HG02973 (cell line): ENCODE measurements at regions not wholly inside any gene's neighbourhood (a gene's known extent, or its start where the extent isn't known, plus 50 kb on each side); places are given as distances from the start of the nearest gene placed in this dataset.

Experiments used
- ATAC-seq: cut with Tn5 transposase; IDR thresholded peaks from one replicate; pipeline ENCODE4 v1.9.1; 2021; ENCODE audit warnings: moderate library complexity; ENCODE audit not compliant: unreplicated experiment

DNA sequence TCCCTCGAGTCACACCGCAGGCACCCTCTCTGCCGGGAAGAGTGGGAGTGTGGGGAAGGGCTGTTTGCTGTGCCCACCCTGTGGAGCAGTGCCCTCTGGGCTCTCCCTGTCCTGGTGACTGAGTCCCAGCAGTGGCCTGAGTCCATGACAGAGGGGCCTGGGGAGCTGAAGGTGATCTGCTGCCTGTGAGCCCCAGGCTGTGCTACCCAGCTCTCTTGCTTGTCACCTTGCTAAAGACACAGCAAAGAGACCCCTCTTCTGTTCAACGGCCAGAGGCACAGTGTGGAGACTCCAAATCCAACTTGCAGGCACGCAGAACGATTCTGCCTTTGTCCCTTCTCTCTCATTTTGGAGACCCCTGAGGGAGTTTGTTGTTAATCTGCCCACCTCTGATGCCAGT lies 232.6 kb downstream of the OPA1 start:
- ATAC-seq = no peak

- no peak for ATAC-seq
These were observed 233.3 kb downstream of the OPA1 start for GRCh38 chr3:193826159-193826795.

DNA sequence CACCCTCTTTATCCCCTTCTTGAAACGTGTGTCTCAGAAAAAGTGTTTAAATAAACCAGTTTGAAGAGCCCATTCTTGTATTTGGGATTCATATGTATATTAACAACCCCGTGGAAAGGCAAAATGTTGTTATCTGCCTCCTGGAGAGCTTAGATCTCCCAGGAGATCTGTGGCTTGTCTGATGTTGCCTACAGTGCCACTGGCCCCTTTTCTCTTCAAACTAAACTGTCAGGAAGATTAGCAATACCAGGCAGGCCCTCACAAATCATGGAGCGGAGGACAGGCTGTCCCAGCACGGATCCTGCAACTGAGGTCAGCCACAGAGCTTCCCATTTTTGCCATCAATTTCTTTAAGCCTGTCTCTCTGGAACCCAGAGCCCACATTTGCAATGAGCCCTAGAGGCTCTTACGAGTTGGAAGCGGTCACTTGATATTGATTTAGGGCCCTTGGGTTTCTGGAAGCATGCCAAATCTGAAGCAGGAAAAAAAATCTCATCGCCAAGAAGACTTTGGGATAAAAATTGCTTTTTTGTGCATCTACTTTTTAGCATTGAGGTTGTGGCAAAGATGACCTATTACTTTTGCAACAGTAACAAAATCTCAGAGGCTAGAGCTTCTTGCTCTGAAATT lies 234.1 kb downstream of the OPA1 start:
- no peak for ATAC-seq

- no peak for ATAC-seq
These were observed 234.9 kb downstream of the OPA1 start for GRCh38 chr3:193827871-193828270.

DNA sequence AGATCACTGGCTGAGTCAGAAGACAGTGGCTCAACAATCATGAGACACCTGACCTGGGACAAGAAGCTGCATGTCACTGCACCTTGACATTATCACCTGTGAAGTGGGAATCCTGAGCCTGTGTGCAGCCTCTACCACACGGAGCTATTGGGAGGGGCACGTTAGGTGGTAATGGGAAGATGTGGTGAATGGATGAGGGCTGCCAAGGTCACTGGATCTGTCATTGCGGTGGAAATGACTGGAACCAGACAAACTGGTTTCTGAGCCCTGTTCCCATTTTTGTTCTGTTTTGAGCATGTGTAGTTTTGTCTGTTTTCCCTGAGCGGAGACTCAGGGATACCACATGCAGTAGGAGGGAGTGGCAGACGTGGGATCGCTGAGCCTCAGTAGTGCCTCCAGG lies 235.5 kb downstream of the OPA1 start:
- ATAC-seq = no peak

DNA sequence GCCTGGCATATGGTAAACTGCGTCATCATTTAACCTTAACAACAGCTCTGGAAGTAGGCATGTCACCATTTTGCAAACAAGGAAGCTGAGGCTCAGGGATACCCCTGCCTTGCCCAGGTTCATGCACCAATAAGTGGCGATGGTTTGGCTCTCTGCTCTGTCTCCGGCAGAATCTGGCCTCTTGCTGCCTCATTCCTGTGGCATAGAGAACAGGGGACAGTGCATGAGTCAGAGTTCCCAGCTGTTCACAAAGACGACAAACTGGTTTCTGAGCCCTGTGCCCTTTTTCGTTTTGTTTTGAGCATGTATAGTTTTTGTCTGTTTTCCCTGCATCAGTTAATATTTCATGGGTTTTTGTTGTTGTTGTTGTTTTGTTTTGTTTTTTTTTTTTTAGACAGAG lies 236.8 kb downstream of the OPA1 start:
- ATAC-seq = no peak

DNA sequence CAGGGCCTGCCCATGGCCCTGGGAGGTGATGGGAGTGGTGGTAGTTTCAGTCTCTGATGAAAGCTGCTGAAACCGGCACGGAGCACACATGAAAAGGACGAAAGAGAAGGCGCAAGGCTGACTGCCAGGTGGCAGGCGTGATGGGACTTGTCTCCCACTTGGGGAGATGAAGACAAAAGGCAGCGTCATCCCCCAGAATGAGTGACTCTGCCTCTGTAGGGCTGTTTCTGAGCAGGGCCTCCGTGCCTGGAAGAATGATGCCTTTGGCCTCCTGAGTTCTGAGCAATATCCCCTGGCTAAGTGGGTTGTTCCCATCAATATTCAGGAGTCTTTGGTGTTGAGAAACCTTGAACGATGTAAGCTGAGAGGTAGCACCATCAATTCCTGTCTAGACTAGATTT lies 237.8 kb downstream of the OPA1 start:
- ATAC-seq = no peak

GRCh38 chr3:193831495-193832455 lies 238.8 kb downstream of the OPA1 start:
- ATAC-seq = peak; percentile 65

DNA sequence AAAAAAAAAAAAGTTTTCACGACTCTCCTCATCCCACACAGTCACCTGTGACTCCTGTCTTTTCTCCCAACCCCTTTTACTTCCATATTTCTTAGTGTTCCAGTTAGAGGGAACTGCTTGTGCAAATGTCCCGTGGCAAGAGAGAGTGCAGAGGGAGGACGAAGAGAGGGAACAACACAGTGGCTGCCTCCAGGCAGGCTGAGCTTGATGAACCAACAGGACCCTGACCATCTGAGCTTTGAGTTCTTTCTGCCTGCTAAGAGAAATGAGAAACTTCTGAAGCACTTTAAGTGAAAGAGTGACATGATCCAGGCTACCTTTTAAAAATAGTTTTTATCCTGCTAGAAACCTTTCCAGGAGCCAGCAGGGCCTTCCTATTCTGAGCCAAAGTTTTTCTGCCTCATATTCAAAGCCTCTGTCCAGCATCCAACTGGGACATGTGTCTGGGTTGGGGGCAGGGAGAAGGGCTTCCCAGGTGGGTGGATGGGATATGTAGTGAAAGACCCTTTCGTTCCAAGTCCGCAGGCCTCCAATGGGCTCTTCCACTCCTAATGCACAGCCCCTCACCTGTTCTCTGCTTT lies 239.9 kb downstream of the OPA1 start:
- ATAC-seq = no peak

GRCh38 chr3:193833592-193833991 lies 240.6 kb downstream of the OPA1 start:
- ATAC-seq = no peak

DNA sequence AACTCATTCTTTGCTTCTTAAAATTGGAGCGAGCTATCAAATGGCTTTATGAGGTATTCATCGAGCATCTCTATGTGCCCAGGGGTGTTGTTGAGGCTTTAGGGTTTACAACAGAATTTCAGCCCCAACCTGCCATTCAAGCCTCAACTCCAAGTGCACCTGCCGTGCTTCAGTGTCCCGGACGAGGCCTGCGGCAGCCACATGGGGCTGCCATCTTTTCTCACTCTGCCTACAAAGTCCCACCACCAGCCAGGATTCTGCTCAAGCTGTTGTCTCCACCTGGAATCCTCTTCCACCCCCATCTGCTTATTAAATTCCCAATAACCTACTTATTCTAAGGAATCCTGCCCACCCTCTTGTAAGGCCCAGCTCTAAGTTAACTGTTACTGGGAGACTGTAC lies 242.4 kb downstream of the OPA1 start:
- ATAC-seq = no peak

DNA sequence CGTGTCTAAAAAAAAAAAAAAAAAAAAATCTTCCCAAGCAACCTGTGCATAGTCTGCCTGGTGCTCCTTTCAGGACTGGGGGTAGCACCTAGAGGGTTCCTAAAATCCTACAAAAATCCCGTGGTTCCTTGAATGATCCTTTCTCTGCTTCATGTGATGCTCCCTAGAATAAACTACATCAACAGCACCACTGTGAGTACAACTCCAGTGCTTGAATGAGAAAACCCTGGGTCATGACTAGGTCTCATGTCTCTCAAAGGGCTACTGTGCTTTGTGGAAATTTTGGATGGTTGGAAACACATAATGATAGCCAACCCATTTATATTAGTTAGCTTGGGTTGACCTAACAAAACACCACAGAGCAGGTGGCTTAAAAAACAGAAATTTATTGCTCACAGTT lies 243.5 kb downstream of the OPA1 start:
- no peak for ATAC-seq

DNA sequence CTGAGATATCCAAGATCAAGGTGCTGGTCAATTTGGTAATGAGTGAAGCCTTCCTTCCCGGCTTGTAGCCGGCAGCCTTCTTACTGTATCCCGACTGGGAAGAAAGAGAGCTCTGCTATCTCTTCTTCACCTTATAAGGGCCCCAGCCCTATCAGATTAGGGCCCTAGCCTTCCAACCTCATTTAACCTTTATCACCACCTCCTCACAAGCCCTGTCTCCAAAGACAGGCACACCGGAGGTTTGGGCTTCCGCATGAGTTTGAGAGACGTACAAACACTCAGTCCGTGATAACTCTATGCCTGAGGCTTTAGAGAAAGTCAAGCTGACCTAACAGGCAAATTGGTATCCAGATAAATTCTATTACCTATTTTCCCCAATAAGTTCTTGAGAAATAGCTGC lies 243.9 kb downstream of the OPA1 start:
- no peak for ATAC-seq

- ATAC-seq = no peak
These were observed 244.4 kb downstream of the OPA1 start for GRCh38 chr3:193837347-193837827.

DNA sequence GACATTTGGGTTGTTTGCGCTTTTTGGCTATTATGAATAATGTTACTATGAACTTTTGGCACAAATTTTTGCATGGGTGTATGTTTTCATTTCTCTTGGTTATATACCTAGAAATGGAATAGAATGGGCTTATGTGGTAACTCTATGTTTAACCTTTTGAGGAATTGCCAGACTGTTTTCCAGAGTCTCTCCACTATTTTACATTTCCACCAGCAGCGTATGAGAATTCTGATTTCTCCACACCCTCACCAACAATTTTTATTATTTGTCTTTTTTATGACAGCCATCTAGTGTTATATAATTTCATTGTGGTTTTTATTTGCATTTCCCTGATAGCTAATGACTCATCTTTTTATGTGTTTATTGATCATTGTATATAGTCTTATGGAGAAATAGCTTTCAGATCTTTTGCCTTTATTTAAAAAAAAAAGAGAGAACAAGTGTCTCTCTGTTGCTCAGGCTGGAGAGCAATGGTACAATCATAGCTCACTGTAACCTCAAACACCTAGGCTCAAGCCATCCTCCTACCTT lies 247.2 kb downstream of the OPA1 start:
- no peak for ATAC-seq

DNA sequence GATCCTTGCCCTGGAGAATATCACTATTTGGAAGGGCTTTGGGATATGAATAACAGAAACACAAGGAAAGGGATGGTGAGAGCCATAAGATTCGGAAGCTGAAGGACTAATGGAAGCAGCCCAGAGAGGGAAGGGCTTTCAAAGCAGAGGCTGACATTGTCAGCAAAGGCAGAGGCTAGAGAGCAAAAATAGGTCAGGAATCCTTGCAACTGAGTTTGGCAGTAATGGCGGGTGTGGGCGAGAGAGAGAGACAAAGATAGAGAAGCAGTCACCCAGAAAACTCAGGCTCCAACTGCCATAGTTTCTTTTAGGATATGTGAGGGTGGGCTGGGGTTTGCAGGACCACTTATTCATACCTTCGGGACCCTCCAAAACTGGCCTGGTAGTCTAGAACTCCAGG lies 248.6 kb downstream of the OPA1 start:
- no peak for ATAC-seq

GRCh38 chr3:193842029-193842798 lies 249.2 kb downstream of the OPA1 start:
- ATAC-seq = peak; percentile 78

GRCh38 chr3:193842832-193843473 lies 249.9 kb downstream of the OPA1 start:
- no peak for ATAC-seq

DNA sequence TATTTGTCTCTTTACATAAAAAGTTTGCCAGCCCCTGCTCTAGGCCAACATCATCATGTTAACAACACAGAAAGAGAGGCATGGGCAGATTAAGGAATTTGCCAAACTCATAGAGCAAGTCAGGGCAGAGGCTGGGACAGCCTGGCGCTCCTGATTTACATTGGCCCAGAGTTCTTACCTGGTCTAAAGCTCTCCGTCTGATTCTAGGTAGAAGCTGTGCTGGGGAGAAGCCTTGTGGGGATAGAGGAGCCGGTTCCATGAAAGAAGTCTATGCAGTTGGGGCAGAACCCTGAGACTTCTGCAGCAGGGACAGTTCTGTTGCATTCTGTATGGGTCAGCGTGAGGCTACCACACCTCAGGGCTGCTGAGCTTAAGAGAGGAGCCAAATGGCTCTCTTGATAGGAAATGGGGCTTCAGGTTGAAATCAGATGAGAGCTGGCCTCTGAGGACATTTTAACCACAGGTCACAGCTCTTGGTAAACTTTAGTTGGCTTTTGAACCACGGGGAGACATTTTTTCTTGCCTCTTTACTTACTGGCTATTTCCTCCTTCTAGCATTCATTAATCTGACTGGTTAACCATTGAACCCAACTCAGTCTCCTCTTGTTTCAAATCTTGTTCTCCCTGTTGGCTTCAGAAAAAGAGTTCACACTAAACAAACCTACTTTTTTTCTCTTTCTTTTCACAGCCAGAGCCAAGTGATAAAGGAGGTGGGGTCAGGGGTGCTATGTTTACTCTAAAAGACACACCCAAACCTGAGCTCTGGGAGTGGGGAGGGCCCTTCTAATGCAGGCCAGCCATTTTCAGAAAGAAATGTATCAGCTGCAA lies 250.7 kb downstream of the OPA1 start:
- peak; percentile 39 for ATAC-seq
